Nephron progenitor cell (in vitro differentiated cells): ENCODE measurements at regions not wholly inside any gene's neighbourhood (a gene's known extent, or its start where the extent isn't known, plus 50 kb on each side); places are given as distances from the start of the nearest gene placed in this dataset.
"Not testable (repeated sequence)": the region's sequence is repeated elsewhere in the genome, so short reads cannot be mapped to it uniquely, and the experiment has no call there.

Experiments used
- DNase-seq: peaks from one replicate; pipeline ENCODE4 v3.0.0; 2021
- H3K27ac Mint-ChIP-seq: 2 replicates; pipeline ENCODE4 v1.8.0; 2021; ENCODE audit warnings: mild to moderate bottlenecking, moderate library complexity, mixed read lengths
- H3K27me3 Mint-ChIP-seq: 2 replicates; pipeline ENCODE4 v1.8.0; 2021; ENCODE audit warnings: mild to moderate bottlenecking, low read depth, mixed read lengths; ENCODE audit not compliant: poor library complexity
- H3K36me3 Mint-ChIP-seq: 2 replicates; pipeline ENCODE4 v1.8.0; 2021; ENCODE audit warnings: low read depth, mixed read lengths
- H3K4me1 Mint-ChIP-seq: 2 replicates; pipeline ENCODE4 v1.8.0; 2021; ENCODE audit warnings: mixed read lengths
- H3K4me3 Mint-ChIP-seq: 2 replicates; pipeline ENCODE4 v1.8.0; 2021; ENCODE audit warnings: mild to moderate bottlenecking, moderate library complexity, mixed read lengths
- H3K9me3 Mint-ChIP-seq: 2 replicates; pipeline ENCODE4 v1.8.0; 2021; ENCODE audit warnings: mild to moderate bottlenecking, moderate library complexity, mixed read lengths
- CTCF ChIP-seq: fragments of 200-600 bp; sonication (generic); IDR thresholded peaks from 2 replicates; pipeline ENCODE4 v1.5.0; 2021; ENCODE audit warnings: antibody characterized with exemption

- H3K4me3 Mint-ChIP-seq, H3K27ac Mint-ChIP-seq, H3K36me3 Mint-ChIP-seq, H3K9me3 Mint-ChIP-seq, H3K27me3 Mint-ChIP-seq, H3K4me1 Mint-ChIP-seq: not testable (repeated sequence)
- peak; percentile 57 for DNase-seq
- TF ChIP-seq CTCF: peak; percentile 54
Observed at GRCh38 chr4:62595265-62595664, 1395.1 kb downstream of the ADGRL3 start.

GRCh38 chr4:62591756-62592155 is 1391.6 kb downstream of the ADGRL3 start:
- Mint-ChIP-seq H3K4me1 (no peaks in the 10 kb centered on the region), H3K9me3 (peaks cover 17% of the 10 kb centered on the region), H3K27ac (no peak overlapping the region), H3K27me3 (peaks cover 7% of the 10 kb centered on the region), H3K4me3 (no peak overlapping the region), H3K36me3 (no peaks in the 10 kb centered on the region)
- no peak for TF ChIP-seq CTCF
- DNase-seq: no peak

GRCh38 chr4:62588671-62589070 is 1388.5 kb downstream of the ADGRL3 start:
- Mint-ChIP-seq H3K4me1 (no peaks in the 10 kb centered on the region), H3K4me3 (no peak overlapping the region), H3K9me3 (peaks cover 18% of the 10 kb centered on the region), H3K27ac (no peak overlapping the region), H3K27me3 (peaks cover 4% of the 10 kb centered on the region), H3K36me3 (no peaks in the 10 kb centered on the region)
- no peak for TF ChIP-seq CTCF
- DNase-seq: no peak

- Mint-ChIP-seq H3K4me3 (no peak overlapping the region), H3K27me3 (peaks cover 4% of the 10 kb centered on the region), H3K4me1 (no peaks in the 10 kb centered on the region), H3K9me3 (no peaks in the 10 kb centered on the region), H3K36me3 (no peaks in the 10 kb centered on the region), H3K27ac (no peak overlapping the region)
- no peak for TF ChIP-seq CTCF
- no peak for DNase-seq
Observed at GRCh38 chr4:62571494-62571893, 1371.4 kb downstream of the ADGRL3 start.

GRCh38 chr4:62560858-62561257 is 1360.7 kb downstream of the ADGRL3 start:
- H3K36me3 Mint-ChIP-seq: no peaks in the 10 kb centered on the region
- no peak for TF ChIP-seq CTCF
- H3K4me1 Mint-ChIP-seq: no peaks in the 10 kb centered on the region
- no peak overlapping the region for H3K4me3 Mint-ChIP-seq
- no peak for DNase-seq
- H3K27me3 Mint-ChIP-seq: no peaks in the 10 kb centered on the region
- no peaks in the 10 kb centered on the region for H3K9me3 Mint-ChIP-seq
- no peak overlapping the region for H3K27ac Mint-ChIP-seq

GRCh38 chr4:62550121-62550520 is 1350.0 kb downstream of the ADGRL3 start:
- H3K27me3 Mint-ChIP-seq: peaks cover 4% of the 10 kb centered on the region
- peaks cover 7% of the 10 kb centered on the region for H3K4me1 Mint-ChIP-seq
- TF ChIP-seq CTCF: no peak
- no peaks in the 10 kb centered on the region for H3K36me3 Mint-ChIP-seq
- no peak for DNase-seq
- no peaks in the 10 kb centered on the region for H3K9me3 Mint-ChIP-seq
- H3K4me3 Mint-ChIP-seq: no peak overlapping the region
- H3K27ac Mint-ChIP-seq: no peak overlapping the region
